Neural cell (in vitro differentiated cells): ENCODE measurements at regions not wholly inside any gene's neighbourhood (a gene's known extent, or its start where the extent isn't known, plus 50 kb on each side); places are given as distances from the start of the nearest gene placed in this dataset.
"Not testable (repeated sequence)": the region's sequence is repeated elsewhere in the genome, so short reads cannot be mapped to it uniquely, and the experiment has no call there.

Source experiments
- H2AFZ ChIP-seq: fragments of 200-600, 300-800 bp; sonication (generic), shearing (Covaris generic); 2 replicates; pipeline ENCODE4 v1.6.0; 2014; ENCODE audit warnings: low read depth, mild to moderate bottlenecking, antibody characterized with exemption, low read length, moderate library complexity
- H3F3A ChIP-seq: fragments of 200-600 bp; shearing (Covaris generic); 2 replicates; pipeline ENCODE4 v1.6.1; 2016; ENCODE audit warnings: mild to moderate bottlenecking, moderate library complexity, mixed read lengths, antibody characterized with exemption, low read length; ENCODE audit not compliant: insufficient read depth, poor library complexity, severe bottlenecking
- H3K27ac ChIP-seq: fragments of 200-600, 300-800 bp; sonication (generic), shearing (Covaris generic); 2 replicates; pipeline ENCODE4 v1.5.1; 2014; ENCODE audit warnings: mild to moderate bottlenecking, low read length, moderate library complexity
- H3K27me3 ChIP-seq: fragments of 300-800, 200-600 bp; sonication (generic), shearing (Covaris generic); 2 replicates; pipeline ENCODE4 v1.6.0; 2014; ENCODE audit warnings: mild to moderate bottlenecking, low read depth, low read length, moderate library complexity; ENCODE audit not compliant: insufficient read depth
- H3K36me3 ChIP-seq: fragments of 300-800, 200-600 bp; sonication (generic), shearing (Covaris generic); 2 replicates; pipeline ENCODE4 v1.5.1; 2014; ENCODE audit warnings: mild to moderate bottlenecking, antibody characterized with exemption, low read length, moderate library complexity; ENCODE audit not compliant: insufficient read depth
- H3K4me2 ChIP-seq: fragments of 300-800, 200-600 bp; sonication (generic), shearing (Covaris generic); 2 replicates; pipeline ENCODE4 v1.6.0; 2014; ENCODE audit warnings: mild to moderate bottlenecking, low read length
- H3K4me3 ChIP-seq: fragments of 300-800, 200-600 bp; sonication (generic), shearing (Covaris generic); 2 replicates; pipeline ENCODE4 v1.5.1; 2014; ENCODE audit warnings: mild to moderate bottlenecking, low read length, moderate library complexity
- H3K79me2 ChIP-seq: fragments of 200-600 bp; shearing (Covaris generic); replicated peaks from 2 replicates; pipeline ENCODE4 v1.6.0; 2014; ENCODE audit warnings: mild to moderate bottlenecking, low read length, moderate library complexity; ENCODE audit not compliant: insufficient read depth
- H3K9ac ChIP-seq: fragments of 300-800, 200-600 bp; sonication (generic), shearing (Covaris generic); 2 replicates; pipeline ENCODE4 v1.6.1; 2016; ENCODE audit warnings: mild to moderate bottlenecking, low read length, mixed read lengths
- H3K9me2 ChIP-seq: fragments of 200-600 bp; shearing (Covaris generic); 2 replicates; pipeline ENCODE4 v1.6.1; 2016; ENCODE audit warnings: mild to moderate bottlenecking, low read length, mixed read lengths; ENCODE audit not compliant: insufficient read depth
- H3K9me3 ChIP-seq: fragments of 200-600, 300-800 bp; sonication (generic), shearing (Covaris generic); 2 replicates; pipeline ENCODE4 v1.6.1; 2016; ENCODE audit warnings: mild to moderate bottlenecking, mixed run types, low read length, moderate library complexity, mixed read lengths
- H4K20me1 ChIP-seq: fragments of 200-600 bp; shearing (Covaris generic); 2 replicates; pipeline ENCODE4 v1.6.1; 2016; ENCODE audit warnings: mild to moderate bottlenecking, mixed run types; ENCODE audit not compliant: insufficient read depth
- EP300 ChIP-seq: fragments of 450-650 bp; conservative IDR thresholded peaks from 2 replicates; pipeline ENCODE4 v1.6.1; 2014; ENCODE audit warnings: antibody characterized with exemption, mild to moderate bottlenecking, moderate library complexity; ENCODE audit not compliant: poor library complexity, severe bottlenecking
- EZH2 ChIP-seq: fragments of 200-600, 300-800 bp; shearing (Covaris generic), sonication (generic); IDR thresholded peaks from 2 replicates; pipeline ENCODE4 v1.6.1; 2014; ENCODE audit warnings: antibody characterized with exemption, low read length, borderline replicate concordance, mild to moderate bottlenecking; ENCODE audit not compliant: insufficient read depth, poor library complexity, severe bottlenecking
- MXI1 ChIP-seq: fragments of 450-650 bp; conservative IDR thresholded peaks from 2 replicates; pipeline ENCODE4 v1.6.1; 2014; ENCODE audit warnings: antibody characterized with exemption, mild to moderate bottlenecking; ENCODE audit not compliant: poor library complexity, severe bottlenecking
- POLR2AphosphoS5 ChIP-seq: IDR thresholded peaks from 2 replicates; pipeline ENCODE4 v1.6.1; 2012
- RAD21 ChIP-seq: fragments of 450-650 bp; conservative IDR thresholded peaks from 2 replicates; pipeline ENCODE4 v1.6.1; 2014; ENCODE audit warnings: antibody characterized with exemption, mild to moderate bottlenecking, moderate library complexity
- SMC3 ChIP-seq: fragments of 450-650 bp; conservative IDR thresholded peaks from 2 replicates; pipeline ENCODE4 v1.6.1; 2014; ENCODE audit warnings: antibody characterized with exemption, mild to moderate bottlenecking, moderate library complexity; ENCODE audit not compliant: poor library complexity
- TAF1 ChIP-seq: IDR thresholded peaks from 2 replicates; pipeline ENCODE4 v1.6.1; 2012; ENCODE audit warnings: low read depth
- TF ChIP-seq, protein P1 (sequence below): IDR thresholded peaks from 2 replicates; pipeline ENCODE4 v1.6.1; 2012; ENCODE audit warnings: borderline replicate concordance
- TF ChIP-seq, protein P2 (sequence below): fragments of 450-650 bp; IDR thresholded peaks from 2 replicates; pipeline ENCODE4 v1.5.1; 2014; ENCODE audit warnings: antibody characterized with exemption, mild to moderate bottlenecking, moderate library complexity; ENCODE audit not compliant: poor library complexity, severe bottlenecking

DNA sequence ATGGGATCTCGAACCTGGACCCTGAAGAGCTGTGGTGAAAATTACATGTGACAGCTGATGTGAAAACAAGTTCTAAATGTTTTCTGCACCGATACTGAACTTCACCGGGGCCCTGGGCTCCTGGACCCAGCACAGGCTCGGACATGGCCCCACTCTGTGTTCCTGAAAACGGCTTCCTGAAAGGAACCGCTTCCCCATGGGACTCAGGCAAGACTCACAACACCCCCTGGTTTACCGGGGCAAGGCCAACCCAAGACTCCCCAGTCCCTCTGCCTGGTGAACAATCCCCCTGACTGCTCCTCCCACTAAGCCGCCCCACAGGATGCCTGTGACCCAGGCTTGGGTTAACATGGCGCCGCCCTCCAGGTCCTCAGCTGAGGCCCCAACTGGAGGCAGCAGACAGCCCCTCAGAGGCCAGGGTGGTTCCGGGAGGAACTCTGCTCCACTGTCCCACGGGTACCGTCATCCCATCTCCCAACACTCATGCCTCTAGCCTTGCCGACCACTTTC is 124.5 kb upstream of the FOXD4L5 start:
- H3K79me2 ChIP-seq = no peaks in the 10 kb centered on the region
- no peaks in the 10 kb centered on the region for H4K20me1 ChIP-seq
- no peaks in the 10 kb centered on the region for H3K9me3 ChIP-seq
- no peaks in the 10 kb centered on the region for H3F3A ChIP-seq
- TF ChIP-seq EZH2 = no peak
- no peak for TF ChIP-seq SMC3
- TF ChIP-seq RAD21 = no peak
- no peak for TF ChIP-seq POLR2AphosphoS5
- TF ChIP-seq TAF1 = no peak
- TF ChIP-seq, protein P1, sequence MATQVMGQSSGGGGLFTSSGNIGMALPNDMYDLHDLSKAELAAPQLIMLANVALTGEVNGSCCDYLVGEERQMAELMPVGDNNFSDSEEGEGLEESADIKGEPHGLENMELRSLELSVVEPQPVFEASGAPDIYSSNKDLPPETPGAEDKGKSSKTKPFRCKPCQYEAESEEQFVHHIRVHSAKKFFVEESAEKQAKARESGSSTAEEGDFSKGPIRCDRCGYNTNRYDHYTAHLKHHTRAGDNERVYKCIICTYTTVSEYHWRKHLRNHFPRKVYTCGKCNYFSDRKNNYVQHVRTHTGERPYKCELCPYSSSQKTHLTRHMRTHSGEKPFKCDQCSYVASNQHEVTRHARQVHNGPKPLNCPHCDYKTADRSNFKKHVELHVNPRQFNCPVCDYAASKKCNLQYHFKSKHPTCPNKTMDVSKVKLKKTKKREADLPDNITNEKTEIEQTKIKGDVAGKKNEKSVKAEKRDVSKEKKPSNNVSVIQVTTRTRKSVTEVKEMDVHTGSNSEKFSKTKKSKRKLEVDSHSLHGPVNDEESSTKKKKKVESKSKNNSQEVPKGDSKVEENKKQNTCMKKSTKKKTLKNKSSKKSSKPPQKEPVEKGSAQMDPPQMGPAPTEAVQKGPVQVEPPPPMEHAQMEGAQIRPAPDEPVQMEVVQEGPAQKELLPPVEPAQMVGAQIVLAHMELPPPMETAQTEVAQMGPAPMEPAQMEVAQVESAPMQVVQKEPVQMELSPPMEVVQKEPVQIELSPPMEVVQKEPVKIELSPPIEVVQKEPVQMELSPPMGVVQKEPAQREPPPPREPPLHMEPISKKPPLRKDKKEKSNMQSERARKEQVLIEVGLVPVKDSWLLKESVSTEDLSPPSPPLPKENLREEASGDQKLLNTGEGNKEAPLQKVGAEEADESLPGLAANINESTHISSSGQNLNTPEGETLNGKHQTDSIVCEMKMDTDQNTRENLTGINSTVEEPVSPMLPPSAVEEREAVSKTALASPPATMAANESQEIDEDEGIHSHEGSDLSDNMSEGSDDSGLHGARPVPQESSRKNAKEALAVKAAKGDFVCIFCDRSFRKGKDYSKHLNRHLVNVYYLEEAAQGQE = no peak
- TF ChIP-seq, protein P2, sequence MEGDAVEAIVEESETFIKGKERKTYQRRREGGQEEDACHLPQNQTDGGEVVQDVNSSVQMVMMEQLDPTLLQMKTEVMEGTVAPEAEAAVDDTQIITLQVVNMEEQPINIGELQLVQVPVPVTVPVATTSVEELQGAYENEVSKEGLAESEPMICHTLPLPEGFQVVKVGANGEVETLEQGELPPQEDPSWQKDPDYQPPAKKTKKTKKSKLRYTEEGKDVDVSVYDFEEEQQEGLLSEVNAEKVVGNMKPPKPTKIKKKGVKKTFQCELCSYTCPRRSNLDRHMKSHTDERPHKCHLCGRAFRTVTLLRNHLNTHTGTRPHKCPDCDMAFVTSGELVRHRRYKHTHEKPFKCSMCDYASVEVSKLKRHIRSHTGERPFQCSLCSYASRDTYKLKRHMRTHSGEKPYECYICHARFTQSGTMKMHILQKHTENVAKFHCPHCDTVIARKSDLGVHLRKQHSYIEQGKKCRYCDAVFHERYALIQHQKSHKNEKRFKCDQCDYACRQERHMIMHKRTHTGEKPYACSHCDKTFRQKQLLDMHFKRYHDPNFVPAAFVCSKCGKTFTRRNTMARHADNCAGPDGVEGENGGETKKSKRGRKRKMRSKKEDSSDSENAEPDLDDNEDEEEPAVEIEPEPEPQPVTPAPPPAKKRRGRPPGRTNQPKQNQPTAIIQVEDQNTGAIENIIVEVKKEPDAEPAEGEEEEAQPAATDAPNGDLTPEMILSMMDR = no peak
- TF ChIP-seq EP300 = no peak
- TF ChIP-seq MXI1 = no peak
- H3K36me3 ChIP-seq = no peaks in the 10 kb centered on the region
- no peak overlapping the region for H3K4me2 ChIP-seq
- no peak overlapping the region for H3K27ac ChIP-seq
- no peak overlapping the region for H2AFZ ChIP-seq
- no peak overlapping the region for H3K9ac ChIP-seq
- H3K27me3 ChIP-seq = no peaks in the 10 kb centered on the region
- H3K4me3 ChIP-seq = no peak overlapping the region
- no peaks in the 10 kb centered on the region for H3K9me2 ChIP-seq

DNA sequence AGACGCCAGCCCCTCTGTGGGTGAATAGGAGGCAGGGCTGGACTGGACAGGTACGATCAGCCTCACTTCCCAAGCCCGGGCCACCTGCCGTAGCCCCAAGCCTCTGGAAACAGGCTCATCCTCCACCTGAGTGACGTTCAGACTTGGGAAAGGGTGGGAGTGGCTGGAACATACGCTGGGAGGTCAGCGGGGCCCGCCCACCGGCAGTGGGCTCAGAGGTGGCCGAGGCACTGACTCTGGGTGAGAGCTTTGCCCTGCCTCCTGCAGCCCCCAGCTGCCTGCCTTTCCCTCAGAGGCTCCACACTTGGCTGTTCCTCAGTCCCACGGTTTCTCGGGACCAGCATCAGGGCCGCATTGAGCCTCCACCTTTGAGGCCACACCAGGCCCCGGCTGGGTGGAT is 123.8 kb upstream of the FOXD4L5 start:
- not testable (repeated sequence) for H3K9me2 ChIP-seq

DNA sequence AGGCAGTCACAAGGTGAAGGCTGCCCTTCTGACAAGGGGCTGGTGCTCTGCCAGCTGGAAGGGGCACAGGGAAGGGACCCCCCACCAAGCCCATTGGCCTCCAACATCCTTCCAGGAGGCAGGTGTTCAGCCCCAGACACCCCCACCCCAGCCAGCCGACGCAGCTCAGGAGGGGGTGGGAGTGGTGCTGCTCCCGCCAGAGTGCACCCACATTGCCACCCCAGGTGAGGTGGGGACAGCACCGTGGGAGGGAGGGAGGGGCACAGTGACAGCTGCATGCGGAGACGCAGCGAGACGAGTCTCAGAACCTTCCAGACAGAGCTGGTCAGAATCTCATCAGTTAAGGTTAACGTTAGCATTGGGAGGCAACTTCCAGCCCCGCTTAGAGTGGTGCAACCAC is 121.6 kb upstream of the FOXD4L5 start:
- not testable (repeated sequence) for H3K36me3 ChIP-seq, H3K79me2 ChIP-seq, H3K9ac ChIP-seq, H3K27ac ChIP-seq, H3K4me3 ChIP-seq, H3F3A ChIP-seq, H2AFZ ChIP-seq, H3K9me3 ChIP-seq, H3K9me2 ChIP-seq, H4K20me1 ChIP-seq, H3K27me3 ChIP-seq, H3K4me2 ChIP-seq

More for the DNA sequence above, 123.8 kb upstream of the FOXD4L5 start:
- H3K36me3 ChIP-seq, H3K9ac ChIP-seq, H3K9me3 ChIP-seq, H4K20me1 ChIP-seq, H3K4me2 ChIP-seq, H3K79me2 ChIP-seq, H3K27me3 ChIP-seq, H2AFZ ChIP-seq, H3K4me3 ChIP-seq, H3F3A ChIP-seq, H3K27ac ChIP-seq: not testable (repeated sequence)

DNA sequence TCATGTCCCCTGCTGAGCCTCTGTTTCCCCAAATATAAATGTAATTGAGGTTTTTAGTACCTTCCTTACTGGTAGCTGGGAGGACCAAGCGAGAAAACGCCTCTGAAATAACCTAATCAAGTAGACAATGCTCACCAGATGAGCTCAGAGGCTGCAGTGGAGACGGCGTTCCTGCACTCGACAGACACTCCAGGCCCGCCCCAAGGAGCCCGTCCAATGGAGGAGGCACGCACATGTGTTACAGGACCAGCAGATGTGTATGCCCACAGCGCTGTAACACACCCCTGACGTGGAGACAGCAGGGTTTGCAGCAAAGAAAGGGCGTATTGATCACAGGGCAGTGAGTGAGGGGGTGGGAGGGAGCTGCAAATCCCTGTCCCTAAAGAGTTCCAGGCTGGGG is 120.8 kb upstream of the FOXD4L5 start:
- not testable (repeated sequence) for H3K79me2 ChIP-seq, H3K27me3 ChIP-seq, H3K9me2 ChIP-seq, H2AFZ ChIP-seq, H3K27ac ChIP-seq, H3K4me2 ChIP-seq, H3K36me3 ChIP-seq, H4K20me1 ChIP-seq, H3K9me3 ChIP-seq, H3F3A ChIP-seq, H3K4me3 ChIP-seq, H3K9ac ChIP-seq
